GM13977 (cell line): ENCODE measurements at regions not wholly inside any gene's neighbourhood (a gene's known extent, or its start where the extent isn't known, plus 50 kb on each side); places are given as distances from the start of the nearest gene placed in this dataset.
"Not testable (repeated sequence)": the region's sequence is repeated elsewhere in the genome, so short reads cannot be mapped to it uniquely, and the experiment has no call there.

ENCODE experiments used
- DNase-seq: peaks from one replicate; pipeline ENCODE4 v3.0.0; 2012; ENCODE audit warnings: low spot score
- in situ Hi-C: fragments of 300-500 bp; cut with MboI; formaldehyde crosslinking; loops from one replicate; pipeline ENCODE4 v1.12.0; 2022; ENCODE audit warnings: low sequenced_read_pairs, low pct_unique_long_range_greater_than_20kb, mixed read lengths, inconsistent platforms; ENCODE audit not compliant: unreplicated experiment
- TF ChIP-seq, protein P1 (sequence below): IDR thresholded peaks from 2 replicates; pipeline ENCODE4 v1.5.1; 2012; ENCODE audit warnings: mild to moderate bottlenecking, control low read depth; ENCODE audit not compliant: insufficient read depth; ENCODE audit errors: extremely low read depth, missing control alignments

DNA sequence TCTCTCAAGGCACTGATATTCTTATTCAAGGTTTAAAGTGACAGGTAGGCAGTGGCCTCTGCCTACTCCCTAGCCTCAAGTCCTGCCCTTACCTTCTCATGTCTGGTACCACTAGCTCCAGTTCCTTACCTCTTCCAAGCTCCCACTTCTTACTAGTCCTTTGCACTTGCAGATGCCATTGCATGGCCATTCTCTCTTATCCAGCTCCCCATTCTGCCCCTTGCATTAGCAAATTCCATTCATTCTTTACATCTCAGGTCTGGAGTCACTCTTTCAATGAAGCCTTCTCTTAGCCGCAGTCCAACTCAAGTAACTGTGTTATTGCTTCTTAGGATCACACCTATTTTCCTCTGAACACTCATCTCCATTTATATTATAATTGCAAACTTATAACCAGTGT is 807.1 kb downstream of the EDEM1 start:
- no peak for DNase-seq
- TF ChIP-seq, protein P1, sequence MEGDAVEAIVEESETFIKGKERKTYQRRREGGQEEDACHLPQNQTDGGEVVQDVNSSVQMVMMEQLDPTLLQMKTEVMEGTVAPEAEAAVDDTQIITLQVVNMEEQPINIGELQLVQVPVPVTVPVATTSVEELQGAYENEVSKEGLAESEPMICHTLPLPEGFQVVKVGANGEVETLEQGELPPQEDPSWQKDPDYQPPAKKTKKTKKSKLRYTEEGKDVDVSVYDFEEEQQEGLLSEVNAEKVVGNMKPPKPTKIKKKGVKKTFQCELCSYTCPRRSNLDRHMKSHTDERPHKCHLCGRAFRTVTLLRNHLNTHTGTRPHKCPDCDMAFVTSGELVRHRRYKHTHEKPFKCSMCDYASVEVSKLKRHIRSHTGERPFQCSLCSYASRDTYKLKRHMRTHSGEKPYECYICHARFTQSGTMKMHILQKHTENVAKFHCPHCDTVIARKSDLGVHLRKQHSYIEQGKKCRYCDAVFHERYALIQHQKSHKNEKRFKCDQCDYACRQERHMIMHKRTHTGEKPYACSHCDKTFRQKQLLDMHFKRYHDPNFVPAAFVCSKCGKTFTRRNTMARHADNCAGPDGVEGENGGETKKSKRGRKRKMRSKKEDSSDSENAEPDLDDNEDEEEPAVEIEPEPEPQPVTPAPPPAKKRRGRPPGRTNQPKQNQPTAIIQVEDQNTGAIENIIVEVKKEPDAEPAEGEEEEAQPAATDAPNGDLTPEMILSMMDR = peak; percentile 12
- in situ Hi-C loops = no loop called here

DNA sequence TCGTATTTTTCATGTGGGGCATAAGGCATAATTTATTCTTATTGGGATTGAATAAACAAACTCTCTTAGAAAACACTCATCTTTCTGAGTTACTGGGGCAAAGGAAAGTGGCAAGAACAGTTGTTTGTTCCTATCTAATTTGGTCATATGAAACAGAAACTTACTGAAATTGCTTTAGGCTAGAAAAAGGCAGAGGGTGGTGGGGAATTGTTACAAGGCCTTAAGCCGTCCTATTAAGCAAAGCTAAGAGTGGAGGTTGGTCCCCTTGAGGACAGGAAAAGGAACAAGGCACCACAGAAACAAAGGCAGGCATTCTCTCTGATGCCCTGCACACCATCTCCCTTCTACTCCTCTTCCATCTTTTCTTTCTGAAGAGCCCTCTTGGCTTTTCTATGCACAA is 830.9 kb downstream of the EDEM1 start:
- in situ Hi-C loops = no loop called here
- TF ChIP-seq, protein P1 = no peak
- DNase-seq = no peak

DNA sequence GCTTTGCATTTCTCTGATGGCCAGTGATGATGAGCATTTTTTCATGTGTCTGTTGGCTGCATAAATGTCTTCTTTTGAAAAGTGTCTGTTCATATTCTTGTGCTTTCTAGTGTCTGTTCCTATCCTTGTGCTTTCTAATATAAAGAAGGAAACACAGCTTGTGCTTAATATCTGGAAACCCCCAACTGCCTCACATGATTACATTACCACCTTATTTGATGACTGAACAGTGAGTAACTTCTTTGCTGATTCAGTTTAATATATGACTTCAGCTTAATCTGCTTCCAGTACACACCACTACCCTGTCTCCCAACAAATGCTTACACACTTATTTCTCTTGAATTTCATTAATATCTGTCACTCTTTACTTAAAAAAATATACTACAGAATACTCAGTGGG is 835.1 kb downstream of the EDEM1 start:
- TF ChIP-seq, protein P1 = no peak
- in situ Hi-C loops = no loop called here
- no peak for DNase-seq

DNA sequence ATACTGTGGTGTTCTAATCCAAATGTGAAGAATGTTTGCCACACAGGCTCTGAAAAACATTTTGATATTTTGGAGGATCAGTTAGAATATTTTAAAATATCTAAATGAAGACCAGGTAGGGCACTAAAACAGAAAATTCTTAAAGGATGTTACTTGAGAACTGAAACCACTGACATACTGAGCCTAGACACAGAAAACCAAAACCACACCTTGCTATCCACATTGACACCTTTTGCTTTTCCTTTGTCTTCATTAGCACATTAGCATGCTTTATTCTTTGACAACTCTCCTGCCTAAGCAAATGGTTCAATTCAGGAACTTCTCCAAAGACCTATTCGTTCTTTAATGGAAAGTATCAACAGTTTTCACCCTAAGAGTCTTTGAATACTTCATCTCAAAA is 835.9 kb upstream of the GRM7 start:
- in situ Hi-C loops = no loop called here
- no peak for DNase-seq
- TF ChIP-seq, protein P1 = no peak

DNA sequence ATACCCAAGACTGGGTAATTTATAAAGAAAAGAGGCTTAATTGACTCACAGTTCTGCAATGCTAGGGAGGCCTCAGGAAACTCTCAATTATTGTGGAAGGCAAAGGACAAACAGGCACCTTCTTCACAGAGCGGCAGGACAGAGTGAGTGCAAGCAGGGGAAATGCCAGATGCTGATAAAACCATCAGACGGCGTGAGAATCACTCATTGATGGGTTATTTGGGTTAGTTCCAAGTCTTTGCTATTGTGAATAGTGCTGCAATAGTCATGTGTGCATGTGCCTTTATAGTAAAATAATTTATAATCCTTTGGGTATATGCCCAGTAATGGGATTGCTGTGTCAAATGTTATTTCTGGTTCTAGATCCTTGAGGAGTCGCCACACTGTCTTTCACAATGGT is 830.3 kb upstream of the GRM7 start:
- DNase-seq, in situ Hi-C loops: not testable (repeated sequence)

DNA sequence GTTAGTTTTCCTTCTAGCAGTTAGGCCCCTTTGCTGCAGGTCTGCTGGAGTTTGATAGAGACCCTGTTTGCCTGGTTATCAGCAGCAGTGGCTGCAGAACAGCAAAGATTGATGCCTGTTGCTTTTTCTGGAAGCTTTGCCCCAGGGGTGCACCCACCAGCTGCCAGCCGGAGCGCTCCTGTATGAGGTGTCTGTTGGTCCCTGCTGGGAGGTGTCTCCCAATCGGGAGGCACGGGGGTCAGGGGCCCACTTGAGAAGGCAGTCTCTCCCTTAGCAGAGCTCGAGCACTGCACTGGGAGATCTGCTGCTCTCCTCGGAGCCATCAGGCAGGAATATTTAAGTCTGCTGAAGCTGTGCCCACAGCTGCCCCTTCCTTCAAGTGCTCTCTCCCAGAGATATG is 825.3 kb upstream of the GRM7 start:
- DNase-seq = no peak
- in situ Hi-C loops = no loop called here

DNA sequence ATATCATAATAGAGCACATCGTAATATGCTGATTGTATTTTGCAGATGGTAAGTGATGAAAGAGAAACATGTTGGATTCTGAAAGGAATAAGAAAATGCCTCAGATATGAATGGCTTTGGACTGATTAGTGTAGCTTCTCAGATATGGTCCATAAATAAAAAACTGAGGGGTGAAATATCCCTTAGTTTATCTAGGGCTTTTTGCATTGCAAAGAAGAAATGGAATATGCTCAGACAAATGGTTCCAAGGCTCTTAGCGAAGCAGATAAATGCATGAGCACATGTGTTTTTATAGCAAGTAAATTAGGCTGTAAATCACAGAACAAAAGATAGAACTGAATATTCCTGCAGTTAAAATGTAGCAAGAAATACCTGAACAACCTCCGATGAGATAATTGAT is 820.9 kb upstream of the GRM7 start:
- TF ChIP-seq, protein P1 = no peak
- DNase-seq = no peak
- in situ Hi-C loops = no loop called here

More for the DNA sequence above, 825.3 kb upstream of the GRM7 start:
- TF ChIP-seq, protein P1 = no peak
